ENCODE measurements at regions not wholly inside any gene's neighbourhood (a gene's known extent, or its start where the extent isn't known, plus 50 kb on each side); places are given as distances from the start of the nearest gene placed in this dataset.

GRCh38 chr11:41950470-41951143 lies 491.2 kb upstream of the LRRC4C start:
- TF ChIP-seq EP300 (IDR thresholded peaks at IDR 0.05) (no peak), POLR2A (IDR thresholded peaks at IDR 0.05) (no peak)
- TF ChIP-seq, protein P1, sequence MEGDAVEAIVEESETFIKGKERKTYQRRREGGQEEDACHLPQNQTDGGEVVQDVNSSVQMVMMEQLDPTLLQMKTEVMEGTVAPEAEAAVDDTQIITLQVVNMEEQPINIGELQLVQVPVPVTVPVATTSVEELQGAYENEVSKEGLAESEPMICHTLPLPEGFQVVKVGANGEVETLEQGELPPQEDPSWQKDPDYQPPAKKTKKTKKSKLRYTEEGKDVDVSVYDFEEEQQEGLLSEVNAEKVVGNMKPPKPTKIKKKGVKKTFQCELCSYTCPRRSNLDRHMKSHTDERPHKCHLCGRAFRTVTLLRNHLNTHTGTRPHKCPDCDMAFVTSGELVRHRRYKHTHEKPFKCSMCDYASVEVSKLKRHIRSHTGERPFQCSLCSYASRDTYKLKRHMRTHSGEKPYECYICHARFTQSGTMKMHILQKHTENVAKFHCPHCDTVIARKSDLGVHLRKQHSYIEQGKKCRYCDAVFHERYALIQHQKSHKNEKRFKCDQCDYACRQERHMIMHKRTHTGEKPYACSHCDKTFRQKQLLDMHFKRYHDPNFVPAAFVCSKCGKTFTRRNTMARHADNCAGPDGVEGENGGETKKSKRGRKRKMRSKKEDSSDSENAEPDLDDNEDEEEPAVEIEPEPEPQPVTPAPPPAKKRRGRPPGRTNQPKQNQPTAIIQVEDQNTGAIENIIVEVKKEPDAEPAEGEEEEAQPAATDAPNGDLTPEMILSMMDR (IDR thresholded peaks at IDR 0.05), result no peak
